ENCODE measurements at regions not wholly inside any gene's neighbourhood (a gene's known extent, or its start where the extent isn't known, plus 50 kb on each side); places are given as distances from the start of the nearest gene placed in this dataset.

- H3K23ac ChIP-seq (ENCODE audit: insufficient read length), result no peak overlapping the region
- no peak overlapping the region for H4K91ac ChIP-seq (replicated peaks; ENCODE audit: insufficient read length, low read length)
- no peak overlapping the region for H4K8ac ChIP-seq (ENCODE audit: extremely low read depth, insufficient read depth, low read length)
- no peaks in the 10 kb centered on the region for H3K79me2 ChIP-seq (ENCODE audit: control insufficient read depth in 1 of 2, insufficient read depth in 2 of 2, low read length in 2 of 2)
- H3K79me1 ChIP-seq (ENCODE audit: low read depth, low read length), result no peaks in the 10 kb centered on the region
- no peak overlapping the region for H2AFZ ChIP-seq (ENCODE audit: low read length)
- no peak overlapping the region for H3K4me2 ChIP-seq (ENCODE audit: insufficient read depth in 1 of 2, low read depth in 2 of 2, low read length in 2 of 2)
- POLR2A ChIA-PET (ENCODE audit: partially characterized antibody), result no interaction called here
- no peak overlapping the region for H3K4ac ChIP-seq (replicated peaks; ENCODE audit: insufficient read length, low read depth, low read length)
- no peaks in the 10 kb centered on the region for H3K27me3 ChIP-seq (replicated peaks in 1 of 4; ENCODE audit: control insufficient read depth in 3 of 4, extremely low read depth in 1 of 4, insufficient read depth in 3 of 4, low read length in 3 of 4)
- no peaks in the 10 kb centered on the region; a peak in 1 of 7 replicates for H3K4me1 ChIP-seq (replicated peaks in 1 of 4; ENCODE audit: control insufficient read depth in 3 of 4, insufficient read depth in 4 of 4, low read length in 3 of 4)
- no peak overlapping the region for H3K4me3 ChIP-seq (ENCODE audit: extremely low read depth in 1 of 4, insufficient read depth in 2 of 4, low read depth in 3 of 4, low read length in 4 of 4)
- CTCF ChIA-PET (ENCODE audit: partially characterized antibody), result interaction anchor here (0.6 to 1.4 kb wide), 4 partner anchors 8 to 296 kb away, joined by 3 to 5 read pairs (median 4); no protein-coding TSS in a partner anchor
- no peak overlapping the region for H3K14ac ChIP-seq (ENCODE audit: insufficient read length)
- DNase-seq (ENCODE audit: low read depth in 1 of 2, low spot score in 2 of 2) (peak in 1 of 2 experiments; percentile 2), FAIRE-seq (no peak)
- no peak overlapping the region for H2BK12ac ChIP-seq (ENCODE audit: low read depth, low read length)
- H3K56ac ChIP-seq (replicated peaks; ENCODE audit: insufficient read length, low read depth, low read length), result no peak overlapping the region
- H3K9ac ChIP-seq (replicated peaks in 1 of 4; ENCODE audit: extremely low read depth in 1 of 4, low read depth in 3 of 4, low read length in 3 of 4), result no peak overlapping the region
- no peak overlapping the region for H3K18ac ChIP-seq (ENCODE audit: extremely low read depth, low read length)
- no peaks in the 10 kb centered on the region for H3K9me3 ChIP-seq (ENCODE audit: insufficient read depth in 2 of 2, low read depth in 1 of 2, low read length in 1 of 2)
- 92% methylated on average over 10 of the region's 10 CpGs; no CpG with 5 or more reads in 1 of the 2 experiments for WGBS, 2 experiments (ENCODE audit: extremely low coverage in 1 of 2, insufficient coverage in 1 of 2, insufficient read length in 1 of 2, insufficient replicate concordance in 2 of 2, low coverage in 1 of 2, low lambda C conversion rate in 2 of 2, missing lambda C conversion rate in 1 of 2)
- TF ChIP-seq CHD1 (IDR thresholded peaks at IDR 0.05; ENCODE audit: low read depth, low read length) (no peak), SRF (IDR thresholded peaks at IDR 0.05; ENCODE audit: low read depth, low read length) (no peak), CBX8 (IDR thresholded peaks at IDR 0.05; ENCODE audit: borderline replicate concordance, low read depth, low read length) (no peak), SAP30 (IDR thresholded peaks at IDR 0.05; ENCODE audit: insufficient read depth, insufficient replicate concordance, low read length) (no peak), RXRA (IDR thresholded peaks at IDR 0.05; ENCODE audit: insufficient read depth, low read depth, low read length) (no peak), SP4 (IDR thresholded peaks at IDR 0.05; ENCODE audit: low read length) (no peak), RAD21 (IDR thresholded peaks at IDR 0.05 in 1 of 2, conservative IDR thresholded peaks at IDR 0.05 in 1 of 2; ENCODE audit: low read depth in 2 of 2, low read length in 2 of 2) (no peak)
- no peak overlapping the region for H2BK120ac ChIP-seq (replicated peaks; ENCODE audit: low read depth, low read length)
- no peaks in the 10 kb centered on the region for H4K20me1 ChIP-seq (replicated peaks in 1 of 2; ENCODE audit: control insufficient read depth in 1 of 2, insufficient read depth in 2 of 2, low read length in 2 of 2)
- H4K5ac ChIP-seq (ENCODE audit: insufficient read length, low read depth, low read length), result no peak overlapping the region
- H2AK5ac ChIP-seq (ENCODE audit: low read depth, low read length), result no peak overlapping the region
- H2BK15ac ChIP-seq (ENCODE audit: low read length), result no peak overlapping the region
- H2BK20ac ChIP-seq (ENCODE audit: low read length), result no peak overlapping the region
- no peak overlapping the region for H3K27ac ChIP-seq (ENCODE audit: low read depth, low read length)
- no peak overlapping the region for H2BK5ac ChIP-seq (ENCODE audit: low read depth, low read length)
- no peaks in the 10 kb centered on the region for H3K36me3 ChIP-seq (ENCODE audit: control insufficient read depth in 2 of 4, insufficient read depth in 4 of 4, low read length in 3 of 4)
- no peaks in the 10 kb centered on the region for H3K23me2 ChIP-seq (ENCODE audit: low read depth, low read length)
These were observed 164.7 kb upstream of the IRX4 start for GRCh38 chr5:2047341-2047927.

All from H1 (cell line).